Peyer's patch (tissue), 4 donors: ENCODE measurements at regions not wholly inside any gene's neighbourhood (a gene's known extent, or its start where the extent isn't known, plus 50 kb on each side); places are given as distances from the start of the nearest gene placed in this dataset.

ENCODE experiments used
- CTCF ChIP-seq, 6 experiments: fragments of 450-650 bp in 4 of 6; fragments of 200-600 bp in 2 of 6; sonication (generic) in 1 of 6; IDR thresholded peaks; one replicate each; pipeline ENCODE4 v1.5.1; 2017 to 2019; ENCODE audit warnings: antibody characterized with exemption in 6 of 6, mild to moderate bottlenecking in 3 of 6, moderate library complexity in 1 of 6
- POLR2A ChIP-seq, 2 donors: fragments of 450-650 bp; IDR thresholded peaks; one replicate each; pipeline ENCODE4 v1.5.1; 2017; ENCODE audit warnings: antibody characterized with exemption in 2 of 2, mild to moderate bottlenecking in 2 of 2, moderate library complexity in 2 of 2

- TF ChIP-seq POLR2A (IDR thresholded peaks at IDR 0.05) (no peak), CTCF (IDR thresholded peaks at IDR 0.05) (no peak)
Measured at GRCh38 chr2:118315606-118316005, 227.3 kb downstream of the INSIG2 start.
